Endothelial cell of umbilical vein (primary cell): ENCODE measurements at regions not wholly inside any gene's neighbourhood (a gene's known extent, or its start where the extent isn't known, plus 50 kb on each side); places are given as distances from the start of the nearest gene placed in this dataset.

Source experiments
- BruUV-seq: library from RNA; stranded (reverse); fragments of 400-500 nt; replicated peaks from 2 replicates; lab custom pipeline; 2021; lab: Mats Ljungman, UMichigan
- CTCF ChIA-PET: fragments of 300-600, 350-600 bp; sonication (Branson Sonifier 250); formaldehyde crosslinking; loops from one replicate; lab custom pipeline; 2021; ENCODE audit warnings: antibody characterized with exemption, inconsistent platforms; lab: Charles Lee
- POLR2A ChIA-PET: fragments of 300-600, 350-600 bp; sonication (Branson Sonifier 250); formaldehyde crosslinking; loops from one replicate; lab custom pipeline; 2021; ENCODE audit warnings: antibody characterized with exemption, inconsistent platforms; lab: Charles Lee
- DNase-seq: peaks from one replicate; pipeline ENCODE4 v3.0.0-alpha.2; 2011; ENCODE audit warnings: low read depth, low spot score
- FAIRE-seq: peaks from 2 replicates; lab custom pipeline; 2011; peaks lifted over from hg19 to GRCh38; lab: Jason Lieb, UNC
- H2AFZ ChIP-seq: 2 replicates; pipeline ENCODE4 v1.6.0; 2012; ENCODE audit warnings: low read depth, low read length, control low read depth, inconsistent platforms
- H3K27ac ChIP-seq: 2 replicates; pipeline ENCODE4 v1.5.1; 2011; ENCODE audit warnings: low read depth, mild to moderate bottlenecking, control low read depth, low read length, moderate library complexity; ENCODE audit not compliant: insufficient read depth
- H3K27me3 ChIP-seq, 2 experiments: 2 replicates each; pipeline versions ENCODE4 v1.6.0 to v1.6.1; 2011; ENCODE audit warnings: low read length in 2 of 2, mixed read lengths in 1 of 2; ENCODE audit not compliant: control insufficient read depth in 2 of 2, insufficient read depth in 2 of 2
- H3K36me3 ChIP-seq, 2 experiments: 2 replicates in 1 of 2; 3 replicates in 1 of 2; pipeline ENCODE4 v1.5.1; 2011; ENCODE audit warnings: low read length in 2 of 2, mild to moderate bottlenecking in 1 of 2, moderate library complexity in 1 of 2; ENCODE audit not compliant: control insufficient read depth in 2 of 2, insufficient read depth in 2 of 2; ENCODE audit errors: extremely low read depth in 1 of 2
- H3K4me1 ChIP-seq: 3 replicates; pipeline ENCODE4 v1.5.1; 2011; ENCODE audit warnings: mild to moderate bottlenecking, low read length; ENCODE audit not compliant: control insufficient read depth, insufficient read depth; ENCODE audit errors: extremely low read depth
- H3K4me2 ChIP-seq: 2 replicates; pipeline ENCODE4 v1.6.1; 2011; ENCODE audit warnings: low read length, control low read depth, mixed read lengths; ENCODE audit not compliant: insufficient read depth
- H3K4me3 ChIP-seq, 3 experiments: fragments of 200-600 bp in 1 of 3; sonication (generic), shearing (Covaris generic) in 1 of 3; replicated peaks in 1 of 3; 2 replicates each; pipeline ENCODE4 v1.5.1; 2011 to 2016; ENCODE audit warnings: control low read depth in 3 of 3, low read length in 3 of 3, mild to moderate bottlenecking in 2 of 3, inconsistent platforms in 1 of 3, low read depth in 1 of 3, moderate library complexity in 1 of 3; ENCODE audit not compliant: insufficient read depth in 1 of 3
- H3K79me2 ChIP-seq: 2 replicates; pipeline ENCODE4 v1.6.0; 2012; ENCODE audit warnings: low read length, inconsistent platforms; ENCODE audit not compliant: control insufficient read depth, insufficient read depth
- H3K9ac ChIP-seq: replicated peaks from 2 replicates; pipeline ENCODE3; 2011; ENCODE audit warnings: low read length, control low read depth; ENCODE audit not compliant: insufficient read depth; ENCODE audit errors: extremely low read depth
- H3K9me1 ChIP-seq: replicated peaks from 3 replicates; pipeline ENCODE4 v1.6.0; 2011; ENCODE audit warnings: mild to moderate bottlenecking, low read length; ENCODE audit not compliant: control insufficient read depth, insufficient read depth; ENCODE audit errors: extremely low read depth
- H3K9me3 ChIP-seq: replicated peaks from 2 replicates; pipeline ENCODE4 v1.5.1; 2012; ENCODE audit warnings: low read length, inconsistent platforms; ENCODE audit not compliant: control insufficient read depth, insufficient read depth
- H4K20me1 ChIP-seq: replicated peaks from 2 replicates; pipeline ENCODE3; 2011; ENCODE audit warnings: mild to moderate bottlenecking, low read length; ENCODE audit not compliant: control insufficient read depth, insufficient read depth; ENCODE audit errors: extremely low read depth
- EZH2 ChIP-seq: IDR thresholded peaks from 2 replicates; pipeline ENCODE4 v1.6.1; 2012; ENCODE audit warnings: borderline replicate concordance, low read depth, mild to moderate bottlenecking, moderate library complexity, low read length, inconsistent platforms; ENCODE audit not compliant: severe bottlenecking
- FOS ChIP-seq: IDR thresholded peaks from 2 replicates; pipeline ENCODE4 v1.6.1; 2011; ENCODE audit warnings: mild to moderate bottlenecking, low read length, moderate library complexity, borderline replicate concordance; ENCODE audit not compliant: insufficient read depth
- GATA2 ChIP-seq: IDR thresholded peaks from 2 replicates; pipeline ENCODE4 v1.7.0; 2011; ENCODE audit warnings: low read depth, mild to moderate bottlenecking, moderate library complexity, mixed read lengths, low read length; ENCODE audit not compliant: insufficient read length, insufficient read depth
- JUN ChIP-seq: IDR thresholded peaks from 2 replicates; pipeline ENCODE4 v1.6.1; 2011; ENCODE audit warnings: borderline replicate concordance, low read depth; ENCODE audit not compliant: insufficient read length, insufficient read depth
- MYC ChIP-seq: IDR thresholded peaks from one replicate; pipeline ENCODE4 v1.6.1; 2011; ENCODE audit warnings: mild to moderate bottlenecking, low read depth, low read length
- POLR2A ChIP-seq: IDR thresholded peaks from 2 replicates; pipeline ENCODE4 v1.6.1; 2012; ENCODE audit warnings: low read depth, mild to moderate bottlenecking, control low read depth, low read length
- POLR2AphosphoS5 ChIP-seq: IDR thresholded peaks from 2 replicates; pipeline ENCODE4 v1.6.1; 2012; ENCODE audit warnings: low read depth, mild to moderate bottlenecking, control low read depth, low read length, moderate library complexity; ENCODE audit not compliant: insufficient read depth
- dilution Hi-C: fragments of 300-500 bp; cut with MboI; formaldehyde crosslinking; loops from one replicate; pipeline ENCODE4 v1.15.0; 2019; ENCODE audit warnings: low sequenced_read_pairs; ENCODE audit not compliant: extremely low pct_ligation_motif_present
- intact Hi-C: fragments of 100-400 bp; cut with micrococcal nuclease; formaldehyde crosslinking; loops from one replicate; pipeline ENCODE4 v1.10.0; 2022
- TF ChIP-seq, protein P1 (sequence below): IDR thresholded peaks from 2 replicates; pipeline ENCODE4 v1.6.1; 2011; ENCODE audit not compliant: insufficient read depth, insufficient read length
- TF ChIP-seq, protein P2 (sequence below), 2 donors: IDR thresholded peaks; 1 replicate in 1 of 2; 2 replicates in 1 of 2; pipeline ENCODE4 v1.5.1; 2011; ENCODE audit warnings: low read length in 2 of 2, mild to moderate bottlenecking in 2 of 2, moderate library complexity in 2 of 2, control low read depth in 1 of 2, inconsistent platforms in 1 of 2, low read depth in 1 of 2; ENCODE audit not compliant: insufficient read depth in 1 of 2; ENCODE audit errors: extremely low read depth in 1 of 2

GRCh38 chr6:63415286-63415685, 95.5 kb upstream of the LGSN start:
- POLR2A ChIA-PET, result no interaction called here
- Histone ChIP-seq H3K9me1 (no peaks in the 10 kb centered on the region), H3K9ac (no peak overlapping the region), H3K4me3 (no peak overlapping the region), H3K4me1 (no peaks in the 10 kb centered on the region), H3K27me3 (no peaks in the 10 kb centered on the region), H3K4me2 (no peak overlapping the region), H3K79me2 (no peaks in the 10 kb centered on the region), H3K9me3 (no peaks in the 10 kb centered on the region), H2AFZ (no peak overlapping the region), H4K20me1 (no peaks in the 10 kb centered on the region), H3K36me3 (no peaks in the 10 kb centered on the region), H3K27ac (no peak overlapping the region)
- CTCF ChIA-PET, result no interaction called here
- no peak for FAIRE-seq
- intact Hi-C loops, result no loop called here
- TF ChIP-seq FOS, result no peak
- TF ChIP-seq, protein P1, sequence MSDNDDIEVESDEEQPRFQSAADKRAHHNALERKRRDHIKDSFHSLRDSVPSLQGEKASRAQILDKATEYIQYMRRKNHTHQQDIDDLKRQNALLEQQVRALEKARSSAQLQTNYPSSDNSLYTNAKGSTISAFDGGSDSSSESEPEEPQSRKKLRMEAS, result no peak
- no peak for TF ChIP-seq POLR2A
- TF ChIP-seq EZH2, result no peak
- TF ChIP-seq, protein P2, sequence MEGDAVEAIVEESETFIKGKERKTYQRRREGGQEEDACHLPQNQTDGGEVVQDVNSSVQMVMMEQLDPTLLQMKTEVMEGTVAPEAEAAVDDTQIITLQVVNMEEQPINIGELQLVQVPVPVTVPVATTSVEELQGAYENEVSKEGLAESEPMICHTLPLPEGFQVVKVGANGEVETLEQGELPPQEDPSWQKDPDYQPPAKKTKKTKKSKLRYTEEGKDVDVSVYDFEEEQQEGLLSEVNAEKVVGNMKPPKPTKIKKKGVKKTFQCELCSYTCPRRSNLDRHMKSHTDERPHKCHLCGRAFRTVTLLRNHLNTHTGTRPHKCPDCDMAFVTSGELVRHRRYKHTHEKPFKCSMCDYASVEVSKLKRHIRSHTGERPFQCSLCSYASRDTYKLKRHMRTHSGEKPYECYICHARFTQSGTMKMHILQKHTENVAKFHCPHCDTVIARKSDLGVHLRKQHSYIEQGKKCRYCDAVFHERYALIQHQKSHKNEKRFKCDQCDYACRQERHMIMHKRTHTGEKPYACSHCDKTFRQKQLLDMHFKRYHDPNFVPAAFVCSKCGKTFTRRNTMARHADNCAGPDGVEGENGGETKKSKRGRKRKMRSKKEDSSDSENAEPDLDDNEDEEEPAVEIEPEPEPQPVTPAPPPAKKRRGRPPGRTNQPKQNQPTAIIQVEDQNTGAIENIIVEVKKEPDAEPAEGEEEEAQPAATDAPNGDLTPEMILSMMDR (IDR thresholded peaks at IDR 0.05; ENCODE audit: extremely low read depth in 1 of 2, insufficient read depth in 1 of 2, low read depth in 1 of 2, low read length in 2 of 2), result no peak
- no peak for TF ChIP-seq JUN
- no peak for TF ChIP-seq POLR2AphosphoS5
- TF ChIP-seq GATA2, result no peak
- no peak for TF ChIP-seq MYC
- BruUV-seq, result no TSS peak
- DNase-seq, result no peak
- dilution Hi-C loops, result no loop called here
